H9 (cell line): ENCODE measurements at regions not wholly inside any gene's neighbourhood (a gene's known extent, or its start where the extent isn't known, plus 50 kb on each side); places are given as distances from the start of the nearest gene placed in this dataset.

ENCODE experiments used
- DNase-seq: peaks from one replicate; pipeline ENCODE4 v3.0.0-alpha.2; 2017
- H2AFZ ChIP-seq: one replicate; pipeline ENCODE4 v1.6.1; 2013; ENCODE audit warnings: mild to moderate bottlenecking, low read length, control low read depth, moderate library complexity
- H2AK5ac ChIP-seq: 2 replicates; pipeline ENCODE4 v1.6.1; 2013; ENCODE audit warnings: low read length, control low read depth, mixed read lengths; ENCODE audit not compliant: insufficient read length
- H2BK120ac ChIP-seq: one replicate; pipeline ENCODE4 v1.6.1; 2013; ENCODE audit warnings: low read depth, mild to moderate bottlenecking, low read length, control low read depth, inconsistent platforms; ENCODE audit not compliant: poor library complexity, severe bottlenecking
- H2BK12ac ChIP-seq: 2 replicates; pipeline ENCODE4 v1.6.1; 2013; ENCODE audit warnings: low read length, control low read depth, mixed read lengths, low read depth; ENCODE audit not compliant: insufficient read length
- H2BK15ac ChIP-seq: 2 replicates; pipeline ENCODE4 v1.6.1; 2013; ENCODE audit warnings: low read depth, low read length, control low read depth
- H2BK20ac ChIP-seq: one replicate; pipeline ENCODE4 v1.6.1; 2013; ENCODE audit warnings: low read depth, mild to moderate bottlenecking, low read length, control low read depth, inconsistent platforms; ENCODE audit not compliant: poor library complexity, severe bottlenecking
- H2BK5ac ChIP-seq: 2 replicates; pipeline ENCODE4 v1.6.1; 2013; ENCODE audit warnings: low read length, control low read depth, mixed read lengths; ENCODE audit not compliant: insufficient read length
- H3K14ac ChIP-seq: 2 replicates; pipeline ENCODE4 v1.6.1; 2013; ENCODE audit warnings: low read length, control low read depth; ENCODE audit not compliant: insufficient read depth
- H3K18ac ChIP-seq: 2 replicates; pipeline ENCODE4 v1.6.1; 2013; ENCODE audit warnings: low read depth, mild to moderate bottlenecking, mixed read lengths, low read length, control low read depth; ENCODE audit not compliant: insufficient read length
- H3K23ac ChIP-seq: 2 replicates; pipeline ENCODE4 v1.6.1; 2013; ENCODE audit warnings: low read length, control low read depth, mixed read lengths, low read depth; ENCODE audit not compliant: insufficient read length
- H3K23me2 ChIP-seq: 2 replicates; pipeline ENCODE4 v1.6.1; 2013; ENCODE audit warnings: low read depth, mild to moderate bottlenecking, mixed read lengths, low read length, control low read depth; ENCODE audit not compliant: insufficient read length, poor library complexity, severe bottlenecking
- H3K27ac ChIP-seq: 2 replicates; pipeline ENCODE4 v1.5.1; 2013; ENCODE audit warnings: low read length, control low read depth, mixed read lengths, low read depth; ENCODE audit not compliant: insufficient read length
- H3K27me3 ChIP-seq: 2 replicates; pipeline ENCODE4 v1.6.1; 2013; ENCODE audit warnings: low read length, control low read depth, inconsistent platforms; ENCODE audit not compliant: insufficient read depth
- H3K4ac ChIP-seq: 2 replicates; pipeline ENCODE4 v1.6.1; 2013; ENCODE audit warnings: low read depth, mild to moderate bottlenecking, control low read depth, inconsistent platforms, low read length, moderate library complexity
- H3K4me1 ChIP-seq: 2 replicates; pipeline ENCODE4 v1.6.1; 2013; ENCODE audit warnings: low read length, control low read depth, inconsistent platforms; ENCODE audit not compliant: insufficient read depth
- H3K4me2 ChIP-seq: 2 replicates; pipeline ENCODE4 v1.6.1; 2013; ENCODE audit warnings: low read length, control low read depth, mixed read lengths; ENCODE audit not compliant: insufficient read length, insufficient read depth
- H3K56ac ChIP-seq: 2 replicates; pipeline ENCODE4 v1.6.1; 2013; ENCODE audit warnings: low read depth, mild to moderate bottlenecking, mixed read lengths, low read length, control low read depth; ENCODE audit not compliant: insufficient read length
- H3K79me1 ChIP-seq: 2 replicates; pipeline ENCODE4 v1.6.1; 2013; ENCODE audit warnings: low read depth, mild to moderate bottlenecking, moderate library complexity, low read length, control low read depth, inconsistent platforms; ENCODE audit not compliant: insufficient read depth, poor library complexity, severe bottlenecking
- H3K79me2 ChIP-seq: 2 replicates; pipeline ENCODE4 v1.6.1; 2013; ENCODE audit warnings: low read length, control low read depth, inconsistent platforms; ENCODE audit not compliant: insufficient read depth
- H3K9ac ChIP-seq: 2 replicates; pipeline ENCODE4 v1.6.1; 2013; ENCODE audit warnings: low read length, control low read depth, mixed read lengths; ENCODE audit not compliant: insufficient read length; ENCODE audit errors: extremely low read depth
- H3K9me3 ChIP-seq: one replicate; pipeline ENCODE4 v1.6.1; 2013; ENCODE audit warnings: low read depth, low read length, inconsistent platforms; ENCODE audit not compliant: control insufficient read depth
- H3T11ph ChIP-seq: one replicate; pipeline ENCODE4 v1.6.1; 2013; ENCODE audit warnings: mild to moderate bottlenecking, low read length, control low read depth, inconsistent platforms
- H4K20me1 ChIP-seq: one replicate; pipeline ENCODE4 v1.6.1; 2013; ENCODE audit not compliant: control insufficient read depth, insufficient read length, insufficient read depth
- H4K5ac ChIP-seq: 2 replicates; pipeline ENCODE4 v1.6.1; 2013; ENCODE audit warnings: low read depth, mild to moderate bottlenecking, mixed read lengths, low read length, control low read depth; ENCODE audit not compliant: insufficient read length
- H4K8ac ChIP-seq: replicated peaks from 2 replicates; pipeline ENCODE4 v1.6.1; 2013; ENCODE audit warnings: low read length, control low read depth, mixed read lengths, low read depth; ENCODE audit not compliant: insufficient read length
- H4K91ac ChIP-seq: 2 replicates; pipeline ENCODE4 v1.6.1; 2013; ENCODE audit warnings: low read depth, mild to moderate bottlenecking, moderate library complexity, mixed read lengths, low read length, control low read depth; ENCODE audit not compliant: insufficient read length
- H3K27ac Mint-ChIP-seq, 3 experiments: 2 replicates in 2 of 3; 3 replicates in 1 of 3; pipeline ENCODE4 v1.8.0; 2020 to 2021; ENCODE audit warnings: mixed read lengths in 3 of 3, mild to moderate bottlenecking in 1 of 3, moderate library complexity in 1 of 3
- H3K27me3 Mint-ChIP-seq: 2 replicates; pipeline ENCODE4 v1.8.0; 2021; ENCODE audit warnings: low read depth, mild to moderate bottlenecking, moderate library complexity, mixed read lengths
- H3K36me3 Mint-ChIP-seq, 3 experiments: 2 replicates in 2 of 3; 3 replicates in 1 of 3; pipeline ENCODE4 v1.8.0; 2020 to 2021; ENCODE audit warnings: low read depth in 3 of 3, mixed read lengths in 3 of 3; ENCODE audit not compliant: insufficient read depth in 1 of 3
- H3K4me1 Mint-ChIP-seq, 2 experiments: 2 replicates each; pipeline ENCODE4 v1.8.0; 2020; ENCODE audit warnings: mixed read lengths in 2 of 2
- H3K4me3 Mint-ChIP-seq, 2 experiments: 2 replicates in 1 of 2; 3 replicates in 1 of 2; pipeline ENCODE4 v1.8.0; 2020 to 2021; ENCODE audit warnings: mild to moderate bottlenecking in 2 of 2, mixed read lengths in 2 of 2, moderate library complexity in 1 of 2
- H3K9me3 Mint-ChIP-seq, 2 experiments: 2 replicates in 1 of 2; 3 replicates in 1 of 2; pipeline ENCODE4 v1.8.0; 2020; ENCODE audit warnings: mild to moderate bottlenecking in 2 of 2, mixed read lengths in 2 of 2, moderate library complexity in 1 of 2
- CTCF ChIP-seq: fragments of 200-600 bp; sonication (generic); conservative IDR thresholded peaks from 3 replicates; pipeline ENCODE4 v1.8.0; 2021; ENCODE audit warnings: antibody characterized with exemption, mild to moderate bottlenecking
- WGBS: extraction: QIAGEN DNeasy Blood & Tissue Kit; methylation state at CpG from one replicate; pipeline ENCODE4 v1.1.7; 2013; ENCODE audit warnings: missing lambda C conversion rate, low lambda C conversion rate, mixed read lengths; ENCODE audit not compliant: insufficient read length; ENCODE audit errors: extremely low coverage; 5-methylcytosine and 5-hydroxymethylcytosine counted together

- no peaks in the 10 kb centered on the region for H3K79me2 ChIP-seq
- no peak overlapping the region for H2BK5ac ChIP-seq
- H3K14ac ChIP-seq, result no peak overlapping the region
- no peaks in the 10 kb centered on the region for H3K9me3 Mint-ChIP-seq
- H3K27ac ChIP-seq, result no peak overlapping the region
- no peaks in the 10 kb centered on the region for H3K9me3 ChIP-seq
- no peaks in the 10 kb centered on the region for H3K79me1 ChIP-seq
- no peak overlapping the region for H2AFZ ChIP-seq
- no peak for TF ChIP-seq CTCF
- no peak overlapping the region for H3K4ac ChIP-seq
- H3K4me1 ChIP-seq, result no peaks in the 10 kb centered on the region
- H2AK5ac ChIP-seq, result no peak overlapping the region
- no CpG with 5 or more reads among the region's 26 CpGs for WGBS
- no peak overlapping the region for H4K91ac ChIP-seq
- no peak overlapping the region for H2BK12ac ChIP-seq
- no peak overlapping the region for H4K8ac ChIP-seq
- no peak overlapping the region for H4K5ac ChIP-seq
- H3K4me3 Mint-ChIP-seq, result no peak overlapping the region
- no peaks in the 10 kb centered on the region for H3K27me3 ChIP-seq
- no peak overlapping the region for H3T11ph ChIP-seq
- no peak overlapping the region for H2BK120ac ChIP-seq
- H3K9ac ChIP-seq, result no peak overlapping the region
- H3K27me3 Mint-ChIP-seq, result peaks cover 5% of the 10 kb centered on the region
- no peaks in the 10 kb centered on the region for H3K23me2 ChIP-seq
- DNase-seq, result no peak
- no peak overlapping the region for H2BK15ac ChIP-seq
- H3K23ac ChIP-seq, result no peak overlapping the region
- no peak overlapping the region for H2BK20ac ChIP-seq
- no peaks in the 10 kb centered on the region for H3K36me3 Mint-ChIP-seq
- H3K4me1 Mint-ChIP-seq, result peaks cover 2 to 3% of the 10 kb centered on the region in 2 experiments; a peak in 3 of 4 replicates
- H3K27ac Mint-ChIP-seq, result peak overlapping the region in 2 of 3 experiments; percentile 62 to 76; a peak in 2 of 7 replicates
- H3K56ac ChIP-seq, result no peak overlapping the region
- no peak overlapping the region for H3K4me2 ChIP-seq
- no peaks in the 10 kb centered on the region for H4K20me1 ChIP-seq
- H3K18ac ChIP-seq, result no peak overlapping the region
Observed at GRCh38 chr17:78291944-78292910, 60.8 kb downstream of the TMEM235 start.
